ENCODE measurements at regions not wholly inside any gene's neighbourhood (a gene's known extent, or its start where the extent isn't known, plus 50 kb on each side); places are given as distances from the start of the nearest gene placed in this dataset.

GRCh38 chr17:14459955-14460354 lies 159.1 kb downstream of the HS3ST3B1 start:
- H3K4me1 Mint-ChIP-seq (ENCODE audit: unreplicated experiment), result peaks cover 9% of the 10 kb centered on the region
- TF ChIP-seq CTCF (IDR thresholded peaks at IDR 0.05), result no peak
- no peak overlapping the region for H3K27ac Mint-ChIP-seq (ENCODE audit: unreplicated experiment)
- no peak for DNase-seq (ENCODE audit: extremely low spot score, unreplicated experiment)
- H3K27me3 Mint-ChIP-seq (ENCODE audit: unreplicated experiment), result no peaks in the 10 kb centered on the region
- H3K4me3 Mint-ChIP-seq (ENCODE audit: unreplicated experiment), result no peak overlapping the region
- no peaks in the 10 kb centered on the region for H3K36me3 Mint-ChIP-seq (ENCODE audit: unreplicated experiment)
- no peaks in the 10 kb centered on the region for H3K9me3 Mint-ChIP-seq (ENCODE audit: unreplicated experiment)

- H3K4me1 Mint-ChIP-seq (ENCODE audit: unreplicated experiment), result peaks cover 3% of the 10 kb centered on the region
- no peaks in the 10 kb centered on the region for H3K27me3 Mint-ChIP-seq (ENCODE audit: unreplicated experiment)
- no peak for DNase-seq (ENCODE audit: extremely low spot score, unreplicated experiment)
- H3K27ac Mint-ChIP-seq (ENCODE audit: unreplicated experiment), result no peak overlapping the region
- TF ChIP-seq CTCF (IDR thresholded peaks at IDR 0.05), result no peak
- H3K9me3 Mint-ChIP-seq (ENCODE audit: unreplicated experiment), result no peaks in the 10 kb centered on the region
- H3K4me3 Mint-ChIP-seq (ENCODE audit: unreplicated experiment), result no peak overlapping the region
- H3K36me3 Mint-ChIP-seq (ENCODE audit: unreplicated experiment), result no peaks in the 10 kb centered on the region
Measured at GRCh38 chr17:14458724-14459123, 157.8 kb downstream of the HS3ST3B1 start.

GRCh38 chr17:14454746-14455145 lies 153.9 kb downstream of the HS3ST3B1 start:
- Mint-ChIP-seq H3K4me3 (ENCODE audit: unreplicated experiment) (no peak overlapping the region), H3K9me3 (ENCODE audit: unreplicated experiment) (no peaks in the 10 kb centered on the region), H3K4me1 (ENCODE audit: unreplicated experiment) (peaks cover 7% of the 10 kb centered on the region), H3K27ac (ENCODE audit: unreplicated experiment) (no peak overlapping the region), H3K36me3 (ENCODE audit: unreplicated experiment) (no peaks in the 10 kb centered on the region), H3K27me3 (ENCODE audit: unreplicated experiment) (no peaks in the 10 kb centered on the region)
- DNase-seq (ENCODE audit: extremely low spot score, unreplicated experiment), result no peak
- no peak for TF ChIP-seq CTCF (IDR thresholded peaks at IDR 0.05)

- Mint-ChIP-seq H3K36me3 (ENCODE audit: unreplicated experiment) (no peaks in the 10 kb centered on the region), H3K27me3 (ENCODE audit: unreplicated experiment) (no peaks in the 10 kb centered on the region), H3K4me3 (ENCODE audit: unreplicated experiment) (no peak overlapping the region), H3K9me3 (ENCODE audit: unreplicated experiment) (no peaks in the 10 kb centered on the region), H3K27ac (ENCODE audit: unreplicated experiment) (no peak overlapping the region), H3K4me1 (ENCODE audit: unreplicated experiment) (peaks cover 9% of the 10 kb centered on the region)
- DNase-seq (ENCODE audit: extremely low spot score, unreplicated experiment), result no peak
- TF ChIP-seq CTCF (IDR thresholded peaks at IDR 0.05), result no peak
Measured at GRCh38 chr17:14452856-14453255, 152.0 kb downstream of the HS3ST3B1 start.

GRCh38 chr17:14451729-14452191 lies 150.9 kb downstream of the HS3ST3B1 start:
- no peak for DNase-seq (ENCODE audit: extremely low spot score, unreplicated experiment)
- H3K27me3 Mint-ChIP-seq (ENCODE audit: unreplicated experiment), result no peaks in the 10 kb centered on the region
- H3K36me3 Mint-ChIP-seq (ENCODE audit: unreplicated experiment), result no peaks in the 10 kb centered on the region
- H3K9me3 Mint-ChIP-seq (ENCODE audit: unreplicated experiment), result no peaks in the 10 kb centered on the region
- no peak overlapping the region for H3K27ac Mint-ChIP-seq (ENCODE audit: unreplicated experiment)
- H3K4me3 Mint-ChIP-seq (ENCODE audit: unreplicated experiment), result no peak overlapping the region
- H3K4me1 Mint-ChIP-seq (ENCODE audit: unreplicated experiment), result peaks cover 9% of the 10 kb centered on the region
- no peak for TF ChIP-seq CTCF (IDR thresholded peaks at IDR 0.05)

Measured in osteocyte (in vitro differentiated cells).